ENCODE measurements at regions not wholly inside any gene's neighbourhood (a gene's known extent, or its start where the extent isn't known, plus 50 kb on each side); places are given as distances from the start of the nearest gene placed in this dataset.

DNA sequence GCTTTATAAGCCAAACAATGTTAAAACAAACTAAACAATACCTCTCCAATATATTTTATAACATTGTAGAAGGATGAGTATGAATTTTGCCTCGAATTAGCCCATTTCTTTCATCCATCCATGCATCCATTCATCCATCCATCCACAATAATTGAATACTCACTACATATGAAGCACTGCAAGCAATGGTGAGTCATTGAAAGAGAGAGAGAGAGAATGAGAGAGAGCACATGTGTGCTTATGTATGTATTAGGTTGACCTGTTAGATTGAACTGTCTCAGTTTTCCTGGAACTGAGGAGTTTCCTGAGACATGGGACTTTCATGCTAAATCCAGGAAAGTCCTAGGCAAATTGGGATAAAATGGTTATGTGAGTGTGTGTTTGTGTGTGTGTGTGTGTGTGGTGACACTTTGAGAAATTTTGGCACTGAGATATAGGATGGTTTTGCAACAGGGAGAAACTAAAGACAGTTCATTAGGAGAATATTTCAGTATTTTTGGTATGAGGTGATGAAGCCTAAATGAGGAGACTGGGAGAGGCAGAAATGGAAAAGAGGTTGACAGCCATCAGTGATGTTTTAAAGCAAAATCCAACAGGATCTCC is 98.4 kb downstream of the C12orf75 start:
- Histone ChIP-seq H3K4me3 (no peak overlapping the region), H3K27ac (no peak overlapping the region), H3K9me3 (no peaks in the 10 kb centered on the region), H3K27me3 (no peaks in the 10 kb centered on the region), H3K36me3 (no peaks in the 10 kb centered on the region), H3K4me1 (no peaks in the 10 kb centered on the region)
- TF ChIP-seq, protein P1, sequence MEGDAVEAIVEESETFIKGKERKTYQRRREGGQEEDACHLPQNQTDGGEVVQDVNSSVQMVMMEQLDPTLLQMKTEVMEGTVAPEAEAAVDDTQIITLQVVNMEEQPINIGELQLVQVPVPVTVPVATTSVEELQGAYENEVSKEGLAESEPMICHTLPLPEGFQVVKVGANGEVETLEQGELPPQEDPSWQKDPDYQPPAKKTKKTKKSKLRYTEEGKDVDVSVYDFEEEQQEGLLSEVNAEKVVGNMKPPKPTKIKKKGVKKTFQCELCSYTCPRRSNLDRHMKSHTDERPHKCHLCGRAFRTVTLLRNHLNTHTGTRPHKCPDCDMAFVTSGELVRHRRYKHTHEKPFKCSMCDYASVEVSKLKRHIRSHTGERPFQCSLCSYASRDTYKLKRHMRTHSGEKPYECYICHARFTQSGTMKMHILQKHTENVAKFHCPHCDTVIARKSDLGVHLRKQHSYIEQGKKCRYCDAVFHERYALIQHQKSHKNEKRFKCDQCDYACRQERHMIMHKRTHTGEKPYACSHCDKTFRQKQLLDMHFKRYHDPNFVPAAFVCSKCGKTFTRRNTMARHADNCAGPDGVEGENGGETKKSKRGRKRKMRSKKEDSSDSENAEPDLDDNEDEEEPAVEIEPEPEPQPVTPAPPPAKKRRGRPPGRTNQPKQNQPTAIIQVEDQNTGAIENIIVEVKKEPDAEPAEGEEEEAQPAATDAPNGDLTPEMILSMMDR (IDR thresholded peaks at IDR 0.05) = no peak
- no peak for TF ChIP-seq EP300 (IDR thresholded peaks at IDR 0.05)
- no peak for TF ChIP-seq POLR2AphosphoS5 (IDR thresholded peaks at IDR 0.05)
- no peak for TF ChIP-seq POLR2A (IDR thresholded peaks at IDR 0.05)
- no peak for ATAC-seq (ENCODE audit: low FRiP score in 2 of 2)
- no peak for DNase-seq
- 69 to 75% methylated on average over 1 of the region's 1 CpG for WGBS, 2 donors

DNA sequence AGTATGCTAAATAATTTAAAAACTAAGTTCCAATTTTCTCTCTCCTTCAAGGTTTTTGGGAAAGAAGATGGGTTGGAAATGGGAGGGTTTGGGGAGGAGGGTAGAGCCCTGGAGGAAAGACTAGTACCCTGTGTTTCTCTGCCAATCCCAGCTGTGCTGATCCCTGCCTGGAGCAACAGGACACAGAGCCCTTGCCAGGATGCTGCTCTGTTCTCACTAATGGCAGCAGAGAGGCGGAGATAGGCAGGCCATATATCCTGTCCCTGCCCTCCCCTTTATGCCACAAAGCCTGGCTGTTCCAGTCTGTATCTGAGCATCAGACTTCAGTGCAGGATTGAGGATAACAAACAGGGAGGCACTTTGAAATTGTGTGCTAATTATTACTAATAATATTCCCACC is 99.0 kb downstream of the C12orf75 start:
- no peak for DNase-seq
- no peaks in the 10 kb centered on the region for H3K4me1 ChIP-seq
- ATAC-seq (ENCODE audit: low FRiP score in 2 of 2) = no peak
- no peaks in the 10 kb centered on the region for H3K9me3 ChIP-seq
- no peaks in the 10 kb centered on the region for H3K27me3 ChIP-seq
- H3K4me3 ChIP-seq = no peak overlapping the region
- H3K36me3 ChIP-seq = no peaks in the 10 kb centered on the region
- whole genome bisulfite sequencing, 2 donors = 85 to 86% methylated on average over 1 of the region's 1 CpG
- TF ChIP-seq POLR2AphosphoS5 (IDR thresholded peaks at IDR 0.05) (no peak), EP300 (IDR thresholded peaks at IDR 0.05) (no peak), POLR2A (IDR thresholded peaks at IDR 0.05) (no peak)
- TF ChIP-seq, protein P1 (IDR thresholded peaks at IDR 0.05) = no peak
- no peak overlapping the region for H3K27ac ChIP-seq

DNA sequence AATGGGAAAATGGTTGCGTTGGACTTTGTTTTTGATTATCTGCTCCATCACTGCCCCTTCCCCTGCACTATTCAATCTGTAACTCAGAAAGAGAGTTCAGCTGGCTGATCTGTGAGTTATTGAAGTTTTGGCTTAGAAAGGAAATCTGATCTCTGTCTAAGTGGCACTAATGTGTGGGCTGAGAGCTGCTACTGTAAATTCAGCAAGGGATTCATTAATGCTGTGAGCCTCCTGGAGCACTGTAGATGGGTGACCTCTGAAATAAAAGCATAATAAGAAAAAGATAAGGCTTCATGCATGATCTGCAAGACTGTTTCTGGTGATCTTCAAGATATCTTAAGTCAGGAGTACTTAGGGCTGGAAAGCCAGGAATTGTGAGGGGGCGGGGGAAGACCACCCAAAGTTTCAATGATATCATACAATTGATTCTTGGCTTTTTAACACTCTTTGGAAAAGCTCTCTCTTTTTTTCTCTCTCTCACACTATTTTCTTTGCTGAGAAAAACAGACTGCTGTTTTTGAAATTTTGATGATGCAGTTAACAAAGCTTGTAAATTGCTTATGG is 101.1 kb downstream of the C12orf75 start:
- Histone ChIP-seq H3K36me3 (no peaks in the 10 kb centered on the region), H3K9me3 (no peaks in the 10 kb centered on the region), H3K4me1 (no peaks in the 10 kb centered on the region), H3K27ac (no peak overlapping the region), H3K4me3 (no peak overlapping the region), H3K27me3 (no peaks in the 10 kb centered on the region)
- TF ChIP-seq POLR2AphosphoS5 (IDR thresholded peaks at IDR 0.05) = no peak
- TF ChIP-seq, protein P1 (IDR thresholded peaks at IDR 0.05) = no peak
- TF ChIP-seq POLR2A (IDR thresholded peaks at IDR 0.05) = no peak
- TF ChIP-seq EP300 (IDR thresholded peaks at IDR 0.05) = no peak
- no peak for ATAC-seq (ENCODE audit: low FRiP score in 2 of 2)
- no peak for DNase-seq
- 92 to 96% methylated on average over 2 of the region's 2 CpGs for WGBS, 2 donors

DNA sequence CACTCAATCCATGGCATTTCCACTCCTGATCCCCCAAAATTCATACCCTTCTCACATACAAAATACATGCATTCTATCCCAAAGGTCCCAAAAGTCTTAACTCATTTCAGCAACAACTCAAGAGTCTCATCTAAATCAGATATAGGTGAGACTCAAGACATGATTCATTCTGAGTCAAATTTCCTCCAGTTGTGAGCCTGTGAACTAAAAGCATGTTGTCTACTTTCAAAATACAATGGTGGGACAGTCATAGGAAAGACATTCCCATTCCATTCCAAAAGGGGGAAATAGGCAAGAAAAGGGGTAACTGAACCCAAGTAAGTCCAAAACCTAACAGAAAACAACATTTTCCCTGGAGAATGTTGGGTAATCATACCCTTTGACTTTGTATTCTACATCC is 103.3 kb downstream of the C12orf75 start:
- Histone ChIP-seq H3K4me3 (no peak overlapping the region), H3K4me1 (no peaks in the 10 kb centered on the region), H3K27ac (no peak overlapping the region), H3K27me3 (no peaks in the 10 kb centered on the region), H3K9me3 (no peaks in the 10 kb centered on the region), H3K36me3 (no peaks in the 10 kb centered on the region)
- no peak for DNase-seq
- TF ChIP-seq, protein P1 (IDR thresholded peaks at IDR 0.05) = no peak
- TF ChIP-seq POLR2A (IDR thresholded peaks at IDR 0.05) (no peak), POLR2AphosphoS5 (IDR thresholded peaks at IDR 0.05) (no peak), EP300 (IDR thresholded peaks at IDR 0.05) (no peak)
- ATAC-seq (ENCODE audit: low FRiP score in 2 of 2) = no peak

DNA sequence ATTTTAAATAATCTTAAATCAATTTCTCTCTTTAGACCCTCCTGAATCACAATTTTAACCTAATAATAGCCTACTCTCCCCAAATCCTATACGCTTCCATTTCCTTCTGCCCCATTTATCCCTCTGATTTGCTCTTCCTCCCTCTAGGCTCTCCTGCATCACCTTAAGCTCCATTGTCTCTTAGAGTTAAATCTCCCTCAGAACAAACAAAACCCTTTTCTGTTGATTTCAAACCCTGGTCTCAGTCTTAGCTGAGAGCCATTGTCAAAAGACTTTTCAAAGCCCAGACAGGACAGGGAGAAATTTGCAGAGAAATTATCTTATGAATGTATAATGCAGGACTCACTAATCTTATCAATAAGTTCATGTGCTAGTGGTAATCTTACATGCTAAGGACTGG is 106.1 kb downstream of the C12orf75 start:
- Histone ChIP-seq H3K27me3 (no peaks in the 10 kb centered on the region), H3K27ac (no peak overlapping the region), H3K36me3 (no peaks in the 10 kb centered on the region), H3K4me1 (no peaks in the 10 kb centered on the region), H3K9me3 (peaks cover 0 to 3% (median 0%) of the 10 kb centered on the region in 4 donors), H3K4me3 (no peak overlapping the region)
- no peak for TF ChIP-seq EP300 (IDR thresholded peaks at IDR 0.05)
- TF ChIP-seq, protein P1 (IDR thresholded peaks at IDR 0.05) = no peak
- TF ChIP-seq POLR2AphosphoS5 (IDR thresholded peaks at IDR 0.05) = no peak
- 96 to 100% methylated on average over 1 of the region's 1 CpG for whole genome bisulfite sequencing, 2 donors
- DNase-seq (no peak), ATAC-seq (ENCODE audit: low FRiP score in 2 of 2) (no peak)

Measured in upper lobe of left lung (tissue), 6 donors.